A673 (cell line): ENCODE measurements at regions not wholly inside any gene's neighbourhood (a gene's known extent, or its start where the extent isn't known, plus 50 kb on each side); places are given as distances from the start of the nearest gene placed in this dataset.

ENCODE experiments used
- EZH2 ChIP-seq: fragments of 200-600 bp; sonication (generic); IDR thresholded peaks from 2 replicates; pipeline ENCODE4 v1.6.1; 2017; ENCODE audit warnings: borderline replicate concordance, low read depth, mild to moderate bottlenecking, mixed read lengths, antibody characterized with exemption, low read length; ENCODE audit not compliant: poor library complexity, severe bottlenecking
- TF ChIP-seq, protein P1 (sequence below): fragments of 300-800, 200-600 bp; sonication (generic); conservative IDR thresholded peaks from 2 replicates; pipeline ENCODE4 v1.5.1; 2017; ENCODE audit warnings: low read depth, mild to moderate bottlenecking, antibody characterized with exemption, low read length, moderate library complexity, mixed read lengths

- TF ChIP-seq, protein P1, sequence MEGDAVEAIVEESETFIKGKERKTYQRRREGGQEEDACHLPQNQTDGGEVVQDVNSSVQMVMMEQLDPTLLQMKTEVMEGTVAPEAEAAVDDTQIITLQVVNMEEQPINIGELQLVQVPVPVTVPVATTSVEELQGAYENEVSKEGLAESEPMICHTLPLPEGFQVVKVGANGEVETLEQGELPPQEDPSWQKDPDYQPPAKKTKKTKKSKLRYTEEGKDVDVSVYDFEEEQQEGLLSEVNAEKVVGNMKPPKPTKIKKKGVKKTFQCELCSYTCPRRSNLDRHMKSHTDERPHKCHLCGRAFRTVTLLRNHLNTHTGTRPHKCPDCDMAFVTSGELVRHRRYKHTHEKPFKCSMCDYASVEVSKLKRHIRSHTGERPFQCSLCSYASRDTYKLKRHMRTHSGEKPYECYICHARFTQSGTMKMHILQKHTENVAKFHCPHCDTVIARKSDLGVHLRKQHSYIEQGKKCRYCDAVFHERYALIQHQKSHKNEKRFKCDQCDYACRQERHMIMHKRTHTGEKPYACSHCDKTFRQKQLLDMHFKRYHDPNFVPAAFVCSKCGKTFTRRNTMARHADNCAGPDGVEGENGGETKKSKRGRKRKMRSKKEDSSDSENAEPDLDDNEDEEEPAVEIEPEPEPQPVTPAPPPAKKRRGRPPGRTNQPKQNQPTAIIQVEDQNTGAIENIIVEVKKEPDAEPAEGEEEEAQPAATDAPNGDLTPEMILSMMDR = no peak
- TF ChIP-seq EZH2 = no peak
Observed at GRCh38 chr1:37325509-37326437, 148.6 kb upstream of the ZC3H12A start.
